GM18868 (cell line): ENCODE measurements at regions not wholly inside any gene's neighbourhood (a gene's known extent, or its start where the extent isn't known, plus 50 kb on each side); places are given as distances from the start of the nearest gene placed in this dataset.

Experiments used
- ATAC-seq: cut with Tn5 transposase; IDR thresholded peaks from one replicate; pipeline ENCODE4 v1.9.1; 2021; ENCODE audit warnings: mild to moderate bottlenecking, moderate library complexity; ENCODE audit not compliant: unreplicated experiment

DNA sequence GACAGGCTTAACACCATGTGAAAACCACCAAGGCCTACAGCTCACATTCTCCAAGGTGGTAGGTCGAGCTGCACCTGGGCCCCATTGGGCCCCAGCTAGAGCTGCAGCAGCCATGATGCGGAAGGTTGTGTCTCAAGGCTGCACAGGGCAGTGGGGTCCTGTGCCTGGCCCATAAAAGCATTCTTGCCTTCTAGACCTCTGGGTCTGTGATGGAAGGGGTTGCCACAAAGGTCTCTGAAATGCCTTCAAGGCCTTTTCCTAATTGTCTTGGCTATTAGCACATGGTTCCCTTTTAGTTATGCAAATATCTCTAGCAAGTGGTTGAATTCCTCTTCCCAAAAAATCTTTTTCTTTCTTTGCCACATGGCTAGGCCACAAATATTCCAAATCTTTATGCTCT lies 52.5 kb upstream of the C11orf58 start:
- no peak for ATAC-seq

DNA sequence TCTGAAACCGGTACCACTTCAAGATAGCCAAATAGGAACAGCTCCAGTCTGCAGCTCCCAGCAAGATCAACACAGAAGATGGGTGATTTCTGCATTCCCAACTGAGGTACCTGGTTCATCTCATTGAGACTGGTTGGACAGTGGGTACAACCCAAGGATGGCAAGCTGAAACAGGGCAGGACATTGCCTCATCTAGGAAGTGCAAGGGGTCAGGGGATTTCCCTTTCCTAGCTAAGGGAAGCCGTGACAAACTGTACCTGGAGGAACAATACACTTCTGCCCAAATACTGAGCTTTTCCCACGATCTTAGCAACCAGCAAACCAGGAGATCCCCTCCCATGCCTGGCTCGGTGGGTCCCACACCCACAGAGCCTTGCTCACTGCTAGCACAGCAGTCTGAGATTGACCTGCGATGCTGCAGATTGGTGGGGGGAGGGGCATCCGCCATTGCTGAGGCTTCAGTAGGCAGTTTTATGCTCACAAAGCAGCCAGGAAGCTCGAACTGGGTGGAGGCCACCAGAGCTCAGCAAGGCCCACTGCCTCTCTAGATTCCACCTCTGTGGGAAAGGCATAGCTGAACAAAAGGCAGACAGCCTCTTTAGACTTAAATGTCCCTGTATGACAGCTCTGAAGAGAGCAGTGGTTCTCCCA lies 59.9 kb upstream of the C11orf58 start:
- ATAC-seq = no peak

DNA sequence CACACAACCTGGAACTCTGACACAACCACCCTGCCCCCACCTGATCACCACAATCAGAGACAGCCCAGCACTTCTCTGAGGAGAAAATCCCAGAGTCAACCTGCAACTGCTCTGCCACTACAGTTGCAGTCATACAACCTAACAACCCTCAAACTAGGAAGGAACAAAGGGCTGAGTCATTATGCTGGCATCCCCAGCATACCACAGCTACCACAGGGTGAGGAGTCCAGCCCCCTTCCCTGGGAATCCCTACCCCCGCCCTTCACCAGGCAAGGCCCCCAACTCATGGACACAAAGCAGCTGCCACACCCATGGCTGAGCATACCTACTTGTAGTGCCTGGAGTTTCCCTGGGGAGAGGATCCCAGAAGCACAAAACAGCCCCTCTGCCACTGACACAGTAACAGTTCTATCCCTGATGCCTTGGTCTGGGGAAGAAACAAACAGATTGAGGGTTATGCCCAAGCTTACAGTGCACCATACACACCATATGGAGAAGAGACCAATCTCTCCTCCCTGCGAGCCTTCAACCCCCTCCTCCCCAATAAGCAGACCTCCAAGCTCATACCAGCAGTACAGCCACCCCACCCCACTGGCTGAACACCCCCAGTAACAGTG lies 68.5 kb upstream of the C11orf58 start:
- ATAC-seq = no peak

- peak; percentile 59 for ATAC-seq
Observed at GRCh38 chr11:16632295-16633200, 105.9 kb upstream of the C11orf58 start.

DNA sequence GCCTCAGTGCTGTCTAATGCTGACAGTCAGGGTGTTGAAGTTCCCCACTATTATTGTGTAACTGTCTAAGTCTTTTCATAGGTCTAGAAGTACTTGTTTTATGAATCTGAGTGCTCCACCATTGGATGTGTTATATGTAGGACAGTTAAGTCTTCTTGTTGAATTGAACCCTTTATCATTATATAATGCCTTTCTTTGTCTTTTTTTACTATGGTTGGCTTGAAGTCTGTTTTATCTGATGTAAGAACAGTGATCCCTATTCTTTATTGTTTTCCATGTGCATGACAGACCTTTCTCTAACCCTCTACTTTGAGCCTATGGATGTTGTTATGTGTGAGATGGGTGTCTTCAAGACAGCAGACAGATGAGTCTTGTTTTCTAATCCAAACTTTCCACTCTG lies 107.8 kb upstream of the C11orf58 start:
- ATAC-seq = no peak

DNA sequence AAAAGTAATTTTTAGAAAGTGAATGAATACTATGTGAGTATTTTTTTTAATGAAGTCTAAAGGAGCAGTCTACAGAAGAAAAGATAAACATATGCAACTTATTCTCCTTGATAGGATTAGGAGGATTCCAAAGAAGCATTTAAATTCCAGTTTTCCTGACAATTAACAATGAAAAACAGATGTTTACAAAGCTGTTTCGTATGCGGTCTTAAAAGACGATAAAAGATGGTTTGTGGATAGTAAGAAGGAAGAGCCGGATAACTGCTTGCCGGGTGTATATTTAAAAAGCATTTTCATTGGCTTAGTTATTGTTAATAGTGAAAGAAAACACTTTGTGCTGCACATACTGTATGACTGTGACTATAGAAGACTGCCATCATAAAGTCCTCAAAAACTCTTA lies 120.0 kb upstream of the C11orf58 start:
- ATAC-seq = no peak

GRCh38 chr11:16615480-16615879 lies 123.0 kb upstream of the C11orf58 start:
- ATAC-seq = no peak

GRCh38 chr11:16613512-16614381 lies 124.7 kb upstream of the C11orf58 start:
- peak; percentile 100 for ATAC-seq

GRCh38 chr11:16613262-16613511 lies 125.3 kb upstream of the C11orf58 start:
- ATAC-seq = peak; percentile 2

GRCh38 chr11:16612566-16613261 lies 125.7 kb upstream of the C11orf58 start:
- no peak for ATAC-seq

- ATAC-seq = no peak
Observed at GRCh38 chr11:16611926-16612565, 126.4 kb upstream of the C11orf58 start.

- ATAC-seq = no peak
Observed at GRCh38 chr11:16611401-16611921, 127.0 kb upstream of the C11orf58 start.

GRCh38 chr11:16610738-16611388 lies 127.6 kb upstream of the C11orf58 start:
- ATAC-seq = no peak

- ATAC-seq = no peak
Observed at GRCh38 chr11:16610213-16610737, 128.2 kb upstream of the C11orf58 start.

DNA sequence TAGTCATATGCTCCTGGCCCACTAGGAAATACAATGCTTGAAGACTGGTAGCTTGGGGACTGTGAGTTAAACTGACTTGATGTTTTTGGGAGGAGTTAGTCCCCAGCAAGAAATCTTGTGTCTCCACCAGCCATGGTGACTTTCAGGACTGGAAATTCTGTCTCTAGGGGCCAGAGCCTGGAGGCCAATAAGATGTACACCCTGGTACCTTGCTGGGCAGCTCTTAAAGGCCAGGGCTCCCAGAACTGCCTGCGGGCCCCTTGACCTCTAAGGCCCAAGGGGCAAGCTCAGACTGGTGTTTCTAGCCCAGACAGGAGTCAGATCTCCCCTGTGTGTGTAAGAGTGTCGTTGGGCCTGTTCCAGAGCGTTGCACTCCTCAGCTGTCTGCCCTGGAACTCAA lies 128.7 kb upstream of the C11orf58 start:
- ATAC-seq = no peak

GRCh38 chr11:16607675-16608644 lies 130.5 kb upstream of the C11orf58 start:
- ATAC-seq = no peak

DNA sequence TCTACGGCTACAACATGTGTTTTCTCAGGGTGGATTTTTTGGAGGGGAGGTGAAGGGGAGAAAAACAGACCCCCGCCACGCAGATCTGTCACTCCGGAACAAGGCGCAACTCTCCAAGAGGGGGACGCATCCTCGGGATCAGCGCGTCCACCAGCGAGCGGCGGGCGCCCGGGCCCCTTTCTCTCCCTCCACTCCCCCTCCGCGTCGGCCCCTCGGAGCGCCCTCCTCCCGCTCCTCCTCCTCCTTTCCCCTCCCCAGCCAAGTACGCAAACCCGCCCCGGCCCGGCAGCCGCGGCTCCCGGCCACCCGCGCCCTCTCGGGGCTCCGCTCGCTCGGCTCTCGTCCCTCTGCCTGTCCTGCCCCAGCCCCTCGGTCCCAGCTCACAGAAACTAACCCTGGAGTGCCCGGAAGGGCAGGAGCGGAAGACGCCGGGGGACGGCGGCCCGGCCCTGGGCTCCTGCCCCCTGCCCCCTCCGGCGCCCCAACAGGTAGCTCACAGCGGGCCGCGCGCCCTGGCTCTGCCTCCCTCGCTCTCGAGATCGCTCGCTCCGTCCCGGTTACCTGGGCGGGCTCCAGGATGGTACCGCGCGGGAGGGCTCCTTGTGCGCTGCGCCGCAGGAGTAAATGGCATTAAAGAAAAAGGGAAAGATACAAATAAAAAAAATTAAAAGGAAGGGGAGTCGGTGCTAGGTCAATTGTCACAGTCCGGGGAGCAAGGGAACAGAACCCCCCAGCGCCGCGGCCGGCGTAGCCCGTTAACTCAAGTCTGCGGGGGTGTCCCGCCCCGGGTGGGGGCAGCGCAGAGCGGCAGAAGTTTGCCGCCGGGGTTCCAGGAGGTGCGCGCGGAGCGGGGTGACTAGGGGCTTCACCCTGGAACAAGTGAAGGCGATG lies 131.4 kb upstream of the C11orf58 start:
- ATAC-seq = no peak
